PC-3 (cell line): ENCODE measurements at regions not wholly inside any gene's neighbourhood (a gene's known extent, or its start where the extent isn't known, plus 50 kb on each side); places are given as distances from the start of the nearest gene placed in this dataset.
"Not testable (repeated sequence)": the region's sequence is repeated elsewhere in the genome, so short reads cannot be mapped to it uniquely, and the experiment has no call there.

ENCODE experiments used
- EZH2 ChIP-seq: fragments of 300-600 bp; sonication (generic); IDR thresholded peaks from one replicate; pipeline ENCODE4 v1.6.1; 2017; ENCODE audit warnings: antibody characterized with exemption, mild to moderate bottlenecking, low read length; ENCODE audit not compliant: unreplicated experiment
- EZH2phosphoT487 ChIP-seq: fragments of 300-600 bp; sonication (generic); IDR thresholded peaks from 2 replicates; pipeline ENCODE4 v1.6.1; 2018; ENCODE audit warnings: mild to moderate bottlenecking, antibody characterized with exemption, low read length, borderline replicate concordance
- TF ChIP-seq, protein P1 (sequence below): fragments of 300-600 bp; sonication (generic); conservative IDR thresholded peaks from 2 replicates; pipeline ENCODE4 v1.5.1; 2017; ENCODE audit warnings: antibody characterized with exemption, low read depth, mild to moderate bottlenecking, low read length

DNA sequence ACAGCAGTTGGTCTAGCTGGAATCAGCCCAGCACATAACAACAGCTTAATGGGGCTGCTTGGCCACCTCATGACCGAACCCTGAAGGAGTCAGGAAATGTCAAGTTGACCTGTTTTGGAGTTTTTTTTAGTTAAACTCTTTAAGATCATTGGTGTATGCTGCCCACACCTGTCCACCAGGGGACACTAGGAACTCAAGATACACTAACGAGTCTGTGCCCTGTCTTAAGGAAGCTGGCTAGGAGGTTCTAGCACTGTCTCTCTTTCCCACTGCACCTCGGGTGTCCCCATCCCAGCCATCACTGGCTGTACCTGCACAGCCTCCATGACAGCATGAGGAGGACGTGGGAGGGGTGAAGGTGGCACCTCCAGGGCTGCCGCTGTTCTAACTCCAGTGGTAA lies 279.6 kb upstream of the SOX1 start:
- TF ChIP-seq, protein P1, sequence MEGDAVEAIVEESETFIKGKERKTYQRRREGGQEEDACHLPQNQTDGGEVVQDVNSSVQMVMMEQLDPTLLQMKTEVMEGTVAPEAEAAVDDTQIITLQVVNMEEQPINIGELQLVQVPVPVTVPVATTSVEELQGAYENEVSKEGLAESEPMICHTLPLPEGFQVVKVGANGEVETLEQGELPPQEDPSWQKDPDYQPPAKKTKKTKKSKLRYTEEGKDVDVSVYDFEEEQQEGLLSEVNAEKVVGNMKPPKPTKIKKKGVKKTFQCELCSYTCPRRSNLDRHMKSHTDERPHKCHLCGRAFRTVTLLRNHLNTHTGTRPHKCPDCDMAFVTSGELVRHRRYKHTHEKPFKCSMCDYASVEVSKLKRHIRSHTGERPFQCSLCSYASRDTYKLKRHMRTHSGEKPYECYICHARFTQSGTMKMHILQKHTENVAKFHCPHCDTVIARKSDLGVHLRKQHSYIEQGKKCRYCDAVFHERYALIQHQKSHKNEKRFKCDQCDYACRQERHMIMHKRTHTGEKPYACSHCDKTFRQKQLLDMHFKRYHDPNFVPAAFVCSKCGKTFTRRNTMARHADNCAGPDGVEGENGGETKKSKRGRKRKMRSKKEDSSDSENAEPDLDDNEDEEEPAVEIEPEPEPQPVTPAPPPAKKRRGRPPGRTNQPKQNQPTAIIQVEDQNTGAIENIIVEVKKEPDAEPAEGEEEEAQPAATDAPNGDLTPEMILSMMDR, result not testable (repeated sequence)
- not testable (repeated sequence) for TF ChIP-seq EZH2, EZH2phosphoT487
